Upper lobe of left lung (tissue), 6 donors: ENCODE measurements at regions not wholly inside any gene's neighbourhood (a gene's known extent, or its start where the extent isn't known, plus 50 kb on each side); places are given as distances from the start of the nearest gene placed in this dataset.
A peak's percentile ranks its signal among the peaks of the same experiment; 100 is the strongest.

Source experiments
- ATAC-seq, 2 donors: fragments of 200-7000 bp; cut with Tn5 transposase; one replicate each; pipeline ENCODE4 v1.9.1; 2022; ENCODE audit warnings: mild to moderate bottlenecking in 2 of 2, moderate library complexity in 2 of 2; ENCODE audit not compliant: low FRiP score in 2 of 2
- DNase-seq, 2 donors: peaks; one replicate each; pipeline ENCODE4 v3.0.0-alpha.2; 2019 to 2020
- H3K27ac ChIP-seq, 4 donors: fragments of 200-600 bp; sonication (generic); one replicate each; pipeline ENCODE4 v1.5.1; 2016 to 2019
- H3K27me3 ChIP-seq, 4 donors: fragments of 200-600 bp; sonication (generic); one replicate each; pipeline ENCODE4 v1.5.1; 2017 to 2019
- H3K36me3 ChIP-seq, 4 donors: fragments of 200-600 bp; sonication (generic); one replicate each; pipeline ENCODE4 v1.5.1; 2016 to 2019
- H3K4me1 ChIP-seq, 4 donors: fragments of 200-600 bp; sonication (generic); one replicate each; pipeline ENCODE4 v1.5.1; 2018 to 2019
- H3K4me3 ChIP-seq, 4 donors: fragments of 200-600 bp; sonication (generic); one replicate each; pipeline ENCODE4 v1.5.1; 2017 to 2019; ENCODE audit warnings: mild to moderate bottlenecking in 2 of 4, moderate library complexity in 1 of 4
- H3K9me3 ChIP-seq, 4 donors: fragments of 200-600 bp; sonication (generic); one replicate each; pipeline ENCODE4 v1.5.1; 2018 to 2019
- EP300 ChIP-seq, 4 donors: sonication (generic); formaldehyde crosslinking; IDR thresholded peaks; one replicate each; pipeline ENCODE4 v1.5.1; 2017; ENCODE audit warnings: antibody characterized with exemption in 4 of 4, control low read depth in 2 of 4
- POLR2A ChIP-seq, 4 donors: fragments of 450-650 bp; IDR thresholded peaks; one replicate each; pipeline ENCODE4 v1.5.1; 2016 to 2017; ENCODE audit warnings: antibody characterized with exemption in 4 of 4, mild to moderate bottlenecking in 2 of 4
- POLR2AphosphoS5 ChIP-seq, 2 donors: sonication (generic); formaldehyde crosslinking; IDR thresholded peaks; one replicate each; pipeline ENCODE4 v1.5.1; 2017; ENCODE audit warnings: antibody characterized with exemption in 2 of 2
- WGBS, 2 donors: methylation state at CpG; one replicate each; pipeline ENCODE4 v1.1.5; 2017 to 2018; 5-methylcytosine and 5-hydroxymethylcytosine counted together
- TF ChIP-seq, protein P1 (sequence below), 6 experiments: fragments of 450-650 bp in 4 of 6; fragments of 200-600 bp in 2 of 6; sonication (generic) in 2 of 6; IDR thresholded peaks; one replicate each; pipeline ENCODE4 v1.5.1; 2016 to 2019; ENCODE audit warnings: antibody characterized with exemption in 6 of 6
- donor health status: DM: no; HTN: no; CAD: no; lungs with moderate emphysema.
- donor health status: DM: no; HTN: yes; CAD: no; lungs with severe emphysema.

DNA sequence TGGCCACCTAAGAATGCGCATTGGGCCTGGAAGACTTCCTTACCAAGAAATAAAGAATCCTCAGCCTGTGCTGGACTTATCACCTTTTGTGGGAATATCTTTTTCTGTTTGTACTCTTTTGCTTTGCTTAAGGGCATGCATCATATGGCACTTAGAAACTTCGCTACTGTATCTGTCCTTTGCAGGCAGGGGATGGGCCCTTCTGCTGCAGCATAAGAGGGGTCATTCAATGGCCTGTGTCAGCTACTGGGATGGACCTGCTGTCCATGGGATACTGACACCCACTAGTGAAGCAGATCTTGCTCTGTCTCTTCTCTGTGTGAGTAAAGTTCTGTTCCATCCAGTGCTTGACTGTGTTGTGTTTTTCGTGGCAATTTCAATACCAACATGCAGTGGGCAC, 239.0 kb upstream of the JUN start:
- TF ChIP-seq, protein P1, sequence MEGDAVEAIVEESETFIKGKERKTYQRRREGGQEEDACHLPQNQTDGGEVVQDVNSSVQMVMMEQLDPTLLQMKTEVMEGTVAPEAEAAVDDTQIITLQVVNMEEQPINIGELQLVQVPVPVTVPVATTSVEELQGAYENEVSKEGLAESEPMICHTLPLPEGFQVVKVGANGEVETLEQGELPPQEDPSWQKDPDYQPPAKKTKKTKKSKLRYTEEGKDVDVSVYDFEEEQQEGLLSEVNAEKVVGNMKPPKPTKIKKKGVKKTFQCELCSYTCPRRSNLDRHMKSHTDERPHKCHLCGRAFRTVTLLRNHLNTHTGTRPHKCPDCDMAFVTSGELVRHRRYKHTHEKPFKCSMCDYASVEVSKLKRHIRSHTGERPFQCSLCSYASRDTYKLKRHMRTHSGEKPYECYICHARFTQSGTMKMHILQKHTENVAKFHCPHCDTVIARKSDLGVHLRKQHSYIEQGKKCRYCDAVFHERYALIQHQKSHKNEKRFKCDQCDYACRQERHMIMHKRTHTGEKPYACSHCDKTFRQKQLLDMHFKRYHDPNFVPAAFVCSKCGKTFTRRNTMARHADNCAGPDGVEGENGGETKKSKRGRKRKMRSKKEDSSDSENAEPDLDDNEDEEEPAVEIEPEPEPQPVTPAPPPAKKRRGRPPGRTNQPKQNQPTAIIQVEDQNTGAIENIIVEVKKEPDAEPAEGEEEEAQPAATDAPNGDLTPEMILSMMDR (IDR thresholded peaks at IDR 0.05): no peak
- TF ChIP-seq POLR2AphosphoS5 (IDR thresholded peaks at IDR 0.05) (no peak), EP300 (IDR thresholded peaks at IDR 0.05) (no peak), POLR2A (IDR thresholded peaks at IDR 0.05) (no peak)
- no peak overlapping the region for H3K4me3 ChIP-seq
- ATAC-seq (no peak), DNase-seq (no peak)
- H3K27me3 ChIP-seq: no peaks in the 10 kb centered on the region
- whole genome bisulfite sequencing, 2 donors: 94 to 98% methylated on average over 3 of the region's 3 CpGs
- H3K27ac ChIP-seq: no peak overlapping the region
- H3K36me3 ChIP-seq: no peaks in the 10 kb centered on the region
- no peaks in the 10 kb centered on the region for H3K9me3 ChIP-seq
- peaks cover 8 to 21% (median 13%) of the 10 kb centered on the region in 4 donors for H3K4me1 ChIP-seq

DNA sequence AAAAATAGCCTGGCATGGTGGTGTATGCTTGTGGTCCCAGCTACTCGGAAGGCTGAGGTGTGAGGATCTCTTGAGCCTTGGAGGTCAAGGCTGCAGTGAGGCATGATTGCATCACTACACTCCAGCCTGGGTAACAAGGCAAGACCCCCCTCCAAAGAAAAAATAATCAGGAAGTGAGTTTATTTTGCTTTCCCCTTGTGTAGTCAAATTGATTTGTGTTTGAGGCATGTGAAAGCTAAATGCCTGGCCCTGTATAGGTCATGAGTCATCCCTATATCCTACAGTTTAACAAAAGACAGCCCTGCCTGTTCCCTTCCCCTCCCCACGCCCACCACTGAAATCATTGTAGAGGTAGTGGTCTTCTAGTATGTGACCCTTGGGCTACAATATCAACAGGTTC, 241.4 kb upstream of the JUN start:
- 93 to 94% methylated on average over 2 of the region's 2 CpGs for WGBS, 2 donors
- H3K9me3 ChIP-seq: no peaks in the 10 kb centered on the region
- ATAC-seq (no peak), DNase-seq (no peak)
- H3K27ac ChIP-seq: no peak overlapping the region
- H3K4me1 ChIP-seq: peaks cover 8 to 13% (median 8%) of the 10 kb centered on the region in 4 donors
- no peaks in the 10 kb centered on the region for H3K36me3 ChIP-seq
- H3K4me3 ChIP-seq: no peak overlapping the region
- H3K27me3 ChIP-seq: no peaks in the 10 kb centered on the region
- no peak for TF ChIP-seq POLR2A (IDR thresholded peaks at IDR 0.05)

DNA sequence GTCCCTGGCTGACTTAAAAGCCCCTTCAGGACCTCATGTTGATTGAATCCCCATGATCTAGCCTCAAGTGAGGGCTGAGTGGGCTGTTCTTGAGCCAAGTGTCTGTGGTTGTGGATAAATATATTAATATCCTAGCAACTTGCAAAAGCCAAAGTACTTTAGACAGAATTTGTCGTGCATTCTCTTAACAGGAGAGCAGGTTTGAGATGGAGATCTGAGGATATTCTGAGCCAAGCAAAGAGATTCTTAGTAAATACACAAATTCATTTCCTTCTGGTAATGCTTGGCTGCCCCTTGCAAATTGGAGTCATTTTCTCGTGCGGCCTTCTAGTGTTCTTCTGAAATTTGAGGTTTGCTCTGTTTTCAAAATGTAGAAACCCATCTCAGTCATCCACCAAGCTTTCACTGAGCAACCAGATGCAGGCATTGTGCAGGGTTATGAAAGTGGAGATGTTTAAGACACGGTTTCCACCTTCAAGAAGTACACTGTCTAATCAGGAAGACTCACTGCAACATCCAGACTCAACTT, 242.1 kb upstream of the JUN start:
- Histone ChIP-seq H3K9me3 (no peaks in the 10 kb centered on the region), H3K36me3 (no peaks in the 10 kb centered on the region), H3K4me1 (peaks cover under 1 to 6% (median under 1%) of the 10 kb centered on the region in 4 donors), H3K27ac (no peak overlapping the region), H3K4me3 (no peak overlapping the region), H3K27me3 (no peaks in the 10 kb centered on the region)
- peak in 1 of 2 donors; percentile 39 for ATAC-seq
- no peak for TF ChIP-seq POLR2AphosphoS5 (IDR thresholded peaks at IDR 0.05)
- no peak for TF ChIP-seq POLR2A (IDR thresholded peaks at IDR 0.05)
- no peak for TF ChIP-seq EP300 (IDR thresholded peaks at IDR 0.05)
- TF ChIP-seq, protein P1 (IDR thresholded peaks at IDR 0.05): no peak
- WGBS, 2 donors: 65 to 70% methylated on average over 4 of the region's 4 CpGs
- DNase-seq: no peak

DNA sequence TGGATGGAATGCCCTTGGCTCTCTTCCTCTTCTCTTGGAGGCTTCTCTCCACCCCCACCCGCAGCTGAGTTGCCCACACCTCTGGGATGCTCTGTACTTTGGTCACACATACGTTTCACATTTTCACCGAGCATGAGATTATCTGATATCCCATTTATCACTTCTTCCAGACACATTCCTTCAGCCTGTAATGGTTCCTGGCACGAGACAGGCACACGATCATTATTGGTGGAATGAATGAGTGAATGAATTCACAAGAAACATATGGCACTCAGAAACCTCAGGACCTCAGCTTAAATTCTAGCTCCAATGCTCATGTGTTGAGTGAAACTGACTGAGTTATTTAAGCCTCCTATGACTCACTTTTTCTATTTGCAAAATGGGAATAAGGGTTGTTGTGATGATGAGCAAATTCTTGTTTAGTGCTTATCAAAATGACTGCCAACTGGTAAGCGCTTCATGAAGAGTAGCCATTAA, 242.7 kb upstream of the JUN start:
- whole genome bisulfite sequencing, 2 donors: 85 to 89% methylated on average over 6 of the region's 6 CpGs
- peak in 1 of 2 donors; percentile 57 for ATAC-seq
- Histone ChIP-seq H3K36me3 (no peaks in the 10 kb centered on the region), H3K4me3 (no peak overlapping the region), H3K27ac (no peak overlapping the region), H3K27me3 (no peaks in the 10 kb centered on the region), H3K9me3 (no peaks in the 10 kb centered on the region), H3K4me1 (peaks cover 0 to 6% (median 0%) of the 10 kb centered on the region in 4 donors)
- no peak for DNase-seq
- TF ChIP-seq EP300 (IDR thresholded peaks at IDR 0.05): no peak
- TF ChIP-seq, protein P1 (IDR thresholded peaks at IDR 0.05): no peak
- TF ChIP-seq POLR2AphosphoS5 (IDR thresholded peaks at IDR 0.05): no peak
- TF ChIP-seq POLR2A (IDR thresholded peaks at IDR 0.05): no peak

DNA sequence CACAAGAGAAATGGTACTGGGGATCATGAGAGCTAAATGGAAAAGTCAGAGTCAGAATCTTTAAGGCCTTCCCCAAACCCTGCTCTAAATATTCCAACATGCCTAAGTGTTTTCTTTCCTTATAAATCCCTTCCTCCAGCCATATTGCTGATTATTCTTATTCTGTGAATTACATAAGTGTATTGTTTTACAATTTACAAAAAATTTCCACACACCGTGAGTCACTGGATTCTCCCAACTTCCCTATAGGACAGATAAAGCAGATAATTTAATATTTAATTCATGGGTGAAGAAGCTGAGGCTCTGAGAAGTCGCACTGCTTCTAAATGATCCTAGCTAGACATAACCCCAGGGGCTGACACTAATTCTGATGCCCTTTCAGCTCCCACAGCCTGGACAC, 243.3 kb upstream of the JUN start:
- 89 to 91% methylated on average over 2 of the region's 2 CpGs for WGBS, 2 donors
- TF ChIP-seq POLR2A (IDR thresholded peaks at IDR 0.05): no peak
- TF ChIP-seq, protein P1 (IDR thresholded peaks at IDR 0.05): no peak
- no peaks in the 10 kb centered on the region for H3K27me3 ChIP-seq
- H3K9me3 ChIP-seq: no peaks in the 10 kb centered on the region
- H3K36me3 ChIP-seq: no peaks in the 10 kb centered on the region
- H3K4me3 ChIP-seq: no peak overlapping the region
- ATAC-seq: no peak
- no peak for DNase-seq
- peaks cover 0 to 6% (median 0%) of the 10 kb centered on the region in 4 donors for H3K4me1 ChIP-seq
- no peak overlapping the region for H3K27ac ChIP-seq
